Osteocyte (in vitro differentiated cells): ENCODE measurements at regions not wholly inside any gene's neighbourhood (a gene's known extent, or its start where the extent isn't known, plus 50 kb on each side); places are given as distances from the start of the nearest gene placed in this dataset.

Experiments
- DNase-seq: peaks from one replicate; pipeline ENCODE4 v3.0.0; 2021; ENCODE audit warnings: mixed read lengths; ENCODE audit not compliant: unreplicated experiment; ENCODE audit errors: extremely low spot score
- H3K27ac Mint-ChIP-seq: one replicate; pipeline ENCODE4 v1.8.0; 2021; ENCODE audit warnings: mild to moderate bottlenecking, mixed read lengths; ENCODE audit not compliant: unreplicated experiment
- H3K27me3 Mint-ChIP-seq: one replicate; pipeline ENCODE4 v1.8.0; 2021; ENCODE audit warnings: mixed read lengths; ENCODE audit not compliant: unreplicated experiment
- H3K36me3 Mint-ChIP-seq: one replicate; pipeline ENCODE4 v1.8.0; 2021; ENCODE audit warnings: mixed read lengths; ENCODE audit not compliant: unreplicated experiment
- H3K4me1 Mint-ChIP-seq: one replicate; pipeline ENCODE4 v1.8.0; 2021; ENCODE audit warnings: mixed read lengths; ENCODE audit not compliant: unreplicated experiment
- H3K4me3 Mint-ChIP-seq: one replicate; pipeline ENCODE4 v1.8.0; 2021; ENCODE audit warnings: mild to moderate bottlenecking, moderate library complexity, mixed read lengths; ENCODE audit not compliant: unreplicated experiment
- H3K9me3 Mint-ChIP-seq: one replicate; pipeline ENCODE4 v1.8.0; 2021; ENCODE audit warnings: mixed read lengths; ENCODE audit not compliant: unreplicated experiment
- TF ChIP-seq, protein P1 (sequence below): fragments of 200-600 bp; sonication (generic); IDR thresholded peaks from 2 replicates; pipeline ENCODE4 v1.5.0; 2021; ENCODE audit warnings: antibody characterized with exemption, mild to moderate bottlenecking, moderate library complexity

DNA sequence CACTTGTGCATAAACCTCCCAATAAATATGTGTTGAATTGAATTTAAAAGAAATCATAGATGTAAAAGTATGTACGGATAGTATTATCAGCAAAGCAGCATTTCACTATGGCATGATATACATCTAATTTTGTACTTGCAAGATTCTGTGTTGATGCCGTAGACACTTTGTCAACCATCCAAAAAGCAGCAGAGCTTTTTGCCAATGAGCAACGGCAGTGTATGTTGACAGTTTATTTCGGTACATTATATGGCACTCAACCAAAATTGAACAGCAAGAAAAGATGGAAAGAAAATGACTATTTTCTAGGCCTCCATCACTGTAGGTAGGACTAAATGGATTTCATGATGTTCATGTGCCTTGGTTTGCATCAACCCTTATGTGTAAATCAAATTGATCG is 543.7 kb downstream of the DACH1 start:
- Mint-ChIP-seq H3K9me3 (no peaks in the 10 kb centered on the region), H3K27ac (no peak overlapping the region), H3K4me3 (no peak overlapping the region), H3K36me3 (no peaks in the 10 kb centered on the region), H3K4me1 (no peaks in the 10 kb centered on the region), H3K27me3 (peaks cover 15% of the 10 kb centered on the region)
- no peak for DNase-seq
- TF ChIP-seq, protein P1, sequence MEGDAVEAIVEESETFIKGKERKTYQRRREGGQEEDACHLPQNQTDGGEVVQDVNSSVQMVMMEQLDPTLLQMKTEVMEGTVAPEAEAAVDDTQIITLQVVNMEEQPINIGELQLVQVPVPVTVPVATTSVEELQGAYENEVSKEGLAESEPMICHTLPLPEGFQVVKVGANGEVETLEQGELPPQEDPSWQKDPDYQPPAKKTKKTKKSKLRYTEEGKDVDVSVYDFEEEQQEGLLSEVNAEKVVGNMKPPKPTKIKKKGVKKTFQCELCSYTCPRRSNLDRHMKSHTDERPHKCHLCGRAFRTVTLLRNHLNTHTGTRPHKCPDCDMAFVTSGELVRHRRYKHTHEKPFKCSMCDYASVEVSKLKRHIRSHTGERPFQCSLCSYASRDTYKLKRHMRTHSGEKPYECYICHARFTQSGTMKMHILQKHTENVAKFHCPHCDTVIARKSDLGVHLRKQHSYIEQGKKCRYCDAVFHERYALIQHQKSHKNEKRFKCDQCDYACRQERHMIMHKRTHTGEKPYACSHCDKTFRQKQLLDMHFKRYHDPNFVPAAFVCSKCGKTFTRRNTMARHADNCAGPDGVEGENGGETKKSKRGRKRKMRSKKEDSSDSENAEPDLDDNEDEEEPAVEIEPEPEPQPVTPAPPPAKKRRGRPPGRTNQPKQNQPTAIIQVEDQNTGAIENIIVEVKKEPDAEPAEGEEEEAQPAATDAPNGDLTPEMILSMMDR, result no peak

DNA sequence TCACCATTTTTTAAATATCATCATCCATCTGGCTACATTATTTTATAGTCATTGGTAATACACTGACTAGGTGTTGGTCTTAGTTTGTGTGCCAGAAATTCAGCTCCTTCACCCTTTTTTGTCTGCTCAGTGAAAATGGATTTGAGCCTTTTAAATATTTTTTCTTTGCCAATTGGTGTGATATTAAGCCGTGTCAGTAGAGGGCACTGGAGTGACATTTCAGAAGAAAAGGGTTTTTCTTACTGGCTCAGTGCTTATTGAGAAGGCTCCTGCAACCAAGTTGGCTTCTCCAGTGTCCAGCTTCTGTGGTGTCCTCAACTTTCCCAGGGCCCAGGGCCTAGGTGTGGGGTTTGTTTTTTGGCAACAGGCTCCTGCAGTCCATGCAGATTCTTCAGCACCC is 546.6 kb downstream of the DACH1 start:
- peaks cover 4% of the 10 kb centered on the region for H3K27me3 Mint-ChIP-seq
- no peak for DNase-seq

DNA sequence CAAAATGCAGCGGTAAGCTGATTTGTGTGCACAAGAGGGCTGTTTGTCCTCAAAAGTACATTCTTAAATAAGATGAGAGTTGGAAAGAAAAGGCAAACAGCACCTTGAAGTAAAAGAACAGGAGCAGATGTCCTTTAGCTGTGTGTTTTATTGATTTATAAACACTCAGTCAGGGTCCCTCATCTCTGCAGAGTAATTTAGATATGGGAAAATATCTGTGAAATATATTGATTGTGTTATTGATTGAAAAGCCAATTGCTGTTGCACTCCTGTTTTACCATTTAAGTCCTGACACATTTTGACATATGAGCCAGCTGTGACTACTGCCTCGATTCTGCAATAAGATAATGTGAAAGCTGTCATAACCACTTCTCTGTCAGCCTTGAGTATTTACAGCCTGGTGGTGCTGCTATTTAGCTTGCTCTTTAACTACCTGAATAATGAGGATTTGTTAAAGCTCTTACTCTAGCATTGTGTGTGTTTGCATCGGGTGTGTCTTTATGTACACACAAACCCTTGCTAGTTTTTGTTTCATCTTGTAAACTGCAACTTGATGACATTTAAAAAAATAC is 550.1 kb downstream of the DACH1 start:
- Mint-ChIP-seq H3K27me3 (peaks cover 7% of the 10 kb centered on the region), H3K27ac (no peak overlapping the region), H3K9me3 (no peaks in the 10 kb centered on the region), H3K36me3 (no peaks in the 10 kb centered on the region), H3K4me3 (no peak overlapping the region), H3K4me1 (no peaks in the 10 kb centered on the region)
- no peak for DNase-seq
- TF ChIP-seq, protein P1, result no peak

More for the DNA sequence above, 546.6 kb downstream of the DACH1 start:
- Mint-ChIP-seq H3K4me1 (no peaks in the 10 kb centered on the region), H3K9me3 (no peaks in the 10 kb centered on the region), H3K36me3 (no peaks in the 10 kb centered on the region), H3K4me3 (no peak overlapping the region), H3K27ac (no peak overlapping the region)
- TF ChIP-seq, protein P1, result peak; percentile 44

DNA sequence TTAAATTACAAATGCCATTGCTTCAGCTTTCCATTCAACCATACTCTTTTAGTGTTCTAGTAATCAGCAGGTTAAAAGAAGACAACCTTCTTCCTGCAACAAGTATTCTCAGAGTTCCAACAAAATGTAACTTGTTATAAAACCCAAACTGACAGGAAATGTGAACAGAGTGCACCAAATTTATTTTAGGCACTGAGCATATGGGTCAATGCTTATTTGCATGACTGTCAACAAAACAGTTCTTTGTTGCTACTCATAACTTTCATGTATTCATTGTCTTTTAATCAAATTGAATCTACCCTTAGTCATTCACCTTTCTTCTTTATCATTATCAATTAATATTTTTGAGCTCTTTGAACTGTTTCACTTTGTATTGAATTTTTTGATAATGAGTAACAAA is 554.1 kb downstream of the DACH1 start:
- no peak overlapping the region for H3K27ac Mint-ChIP-seq
- no peak for DNase-seq
- TF ChIP-seq, protein P1, result no peak
- peaks cover 7% of the 10 kb centered on the region for H3K27me3 Mint-ChIP-seq
- no peaks in the 10 kb centered on the region for H3K36me3 Mint-ChIP-seq
- no peaks in the 10 kb centered on the region for H3K9me3 Mint-ChIP-seq
- no peaks in the 10 kb centered on the region for H3K4me1 Mint-ChIP-seq
- no peak overlapping the region for H3K4me3 Mint-ChIP-seq

DNA sequence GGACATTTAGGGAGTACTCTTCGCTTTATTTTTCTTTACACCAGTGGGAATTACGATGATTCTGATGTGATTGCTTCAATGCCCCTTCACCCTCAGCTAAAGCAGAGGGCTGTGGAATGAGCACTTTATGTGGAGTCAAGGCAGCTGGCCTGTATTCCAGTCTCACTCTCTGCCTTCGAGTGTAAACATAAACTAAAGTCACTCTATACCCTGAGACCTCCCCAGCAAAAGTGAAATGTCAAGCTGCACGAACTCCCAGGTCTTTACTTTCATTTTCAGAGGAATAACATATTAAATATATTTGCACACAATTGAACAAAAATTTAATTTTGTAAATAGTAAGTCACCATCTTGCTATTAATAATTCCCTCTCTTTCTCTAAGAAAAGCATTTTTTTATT is 557.1 kb downstream of the DACH1 start:
- Mint-ChIP-seq H3K27me3 (peaks cover 13% of the 10 kb centered on the region), H3K4me1 (no peaks in the 10 kb centered on the region), H3K4me3 (no peak overlapping the region), H3K9me3 (no peaks in the 10 kb centered on the region), H3K27ac (no peak overlapping the region), H3K36me3 (no peaks in the 10 kb centered on the region)
- DNase-seq, result no peak
- TF ChIP-seq, protein P1, result no peak
